ENCODE measurements at regions not wholly inside any gene's neighbourhood (a gene's known extent, or its start where the extent isn't known, plus 50 kb on each side); places are given as distances from the start of the nearest gene placed in this dataset.
"Not testable (repeated sequence)": the region's sequence is repeated elsewhere in the genome, so short reads cannot be mapped to it uniquely, and the experiment has no call there.

- H3K27me3 Mint-ChIP-seq (ENCODE audit: low read depth, unreplicated experiment); H3K79me2 ChIP-seq (ENCODE audit: insufficient read depth, low read length); H3K27me3 ChIP-seq (ENCODE audit: insufficient read depth, low read length); H3K9ac ChIP-seq (ENCODE audit: low read length); H3K36me3 ChIP-seq (ENCODE audit: insufficient read depth, low read length); FAIRE-seq; H4K20me1 ChIP-seq (ENCODE audit: insufficient read depth, low read length); H2AFZ ChIP-seq (ENCODE audit: low read depth, low read length); DNase-seq (ENCODE audit: low read depth); H3K4me1 Mint-ChIP-seq (ENCODE audit: low read depth, unreplicated experiment); H3K27ac ChIP-seq (ENCODE audit: low read depth, low read length); H3K36me3 Mint-ChIP-seq (ENCODE audit: low read depth, unreplicated experiment); H3K4me1 ChIP-seq (ENCODE audit: insufficient read depth, low read length); H3K4me3 Mint-ChIP-seq (ENCODE audit: unreplicated experiment); H3K27ac Mint-ChIP-seq (ENCODE audit: unreplicated experiment); H3K9me3 Mint-ChIP-seq (ENCODE audit: unreplicated experiment); H3K9me3 ChIP-seq (ENCODE audit: insufficient read depth, low read depth, low read length); H3K4me2 ChIP-seq (ENCODE audit: low read length); H3K4me3 ChIP-seq (ENCODE audit: insufficient read depth, low read depth, low read length): not testable (repeated sequence)
Observed at GRCh38 chr21:15454931-15455330, 274.9 kb upstream of the USP25 start.

- H3K36me3 ChIP-seq (ENCODE audit: insufficient read depth, low read length), result no peaks in the 10 kb centered on the region
- H3K9me3 ChIP-seq (ENCODE audit: insufficient read depth, low read depth, low read length), result no peaks in the 10 kb centered on the region
- H3K4me2 ChIP-seq (ENCODE audit: low read length), result no peak overlapping the region
- no peaks in the 10 kb centered on the region for H3K4me1 Mint-ChIP-seq (ENCODE audit: low read depth, unreplicated experiment)
- no peaks in the 10 kb centered on the region for H4K20me1 ChIP-seq (ENCODE audit: insufficient read depth, low read length)
- H3K9me3 Mint-ChIP-seq (ENCODE audit: unreplicated experiment), result no peaks in the 10 kb centered on the region
- no peak overlapping the region for H3K9ac ChIP-seq (ENCODE audit: low read length)
- DNase-seq (ENCODE audit: low read depth) (no peak), FAIRE-seq (no peak)
- no peak overlapping the region for H3K4me3 ChIP-seq (ENCODE audit: insufficient read depth, low read depth, low read length)
- H3K79me2 ChIP-seq (ENCODE audit: insufficient read depth, low read length), result no peaks in the 10 kb centered on the region
- TF ChIP-seq EZH2 (IDR thresholded peaks at IDR 0.05; ENCODE audit: insufficient read depth, low read length) (no peak), CTCF (IDR thresholded peaks at IDR 0.05; ENCODE audit: insufficient read depth, low read depth, low read length) (no peak)
- H3K27ac Mint-ChIP-seq (ENCODE audit: unreplicated experiment), result no peak overlapping the region
- no peak overlapping the region for H3K4me3 Mint-ChIP-seq (ENCODE audit: unreplicated experiment)
- H3K27me3 Mint-ChIP-seq (ENCODE audit: low read depth, unreplicated experiment), result no peaks in the 10 kb centered on the region
- H3K36me3 Mint-ChIP-seq (ENCODE audit: low read depth, unreplicated experiment), result no peaks in the 10 kb centered on the region
- no peaks in the 10 kb centered on the region for H3K27me3 ChIP-seq (ENCODE audit: insufficient read depth, low read length)
- H2AFZ ChIP-seq (ENCODE audit: low read depth, low read length), result no peak overlapping the region
- H3K4me1 ChIP-seq (ENCODE audit: insufficient read depth, low read length), result no peaks in the 10 kb centered on the region
- no peak overlapping the region for H3K27ac ChIP-seq (ENCODE audit: low read depth, low read length)
Observed at GRCh38 chr21:15455819-15456462, 273.8 kb upstream of the USP25 start.

- H3K4me1 ChIP-seq (ENCODE audit: insufficient read depth, low read length), result no peaks in the 10 kb centered on the region
- no peak overlapping the region for H3K4me2 ChIP-seq (ENCODE audit: low read length)
- FAIRE-seq, result no peak
- TF ChIP-seq EZH2 (IDR thresholded peaks at IDR 0.05; ENCODE audit: insufficient read depth, low read length) (no peak), CTCF (IDR thresholded peaks at IDR 0.05; ENCODE audit: insufficient read depth, low read depth, low read length) (no peak)
- H3K9me3 ChIP-seq (ENCODE audit: insufficient read depth, low read depth, low read length), result no peaks in the 10 kb centered on the region
- Mint-ChIP-seq H3K36me3 (ENCODE audit: low read depth, unreplicated experiment) (no peaks in the 10 kb centered on the region), H3K9me3 (ENCODE audit: unreplicated experiment) (no peaks in the 10 kb centered on the region), H3K4me1 (ENCODE audit: low read depth, unreplicated experiment) (no peaks in the 10 kb centered on the region), H3K27me3 (ENCODE audit: low read depth, unreplicated experiment) (no peaks in the 10 kb centered on the region), H3K4me3 (ENCODE audit: unreplicated experiment) (no peak overlapping the region), H3K27ac (ENCODE audit: unreplicated experiment) (no peak overlapping the region)
- H3K79me2 ChIP-seq (ENCODE audit: insufficient read depth, low read length), result no peaks in the 10 kb centered on the region
- H3K9ac ChIP-seq (ENCODE audit: low read length), result no peak overlapping the region
- DNase-seq (ENCODE audit: low read depth), result no peak
- H2AFZ ChIP-seq (ENCODE audit: low read depth, low read length), result no peak overlapping the region
- H3K4me3 ChIP-seq (ENCODE audit: insufficient read depth, low read depth, low read length), result no peak overlapping the region
- no peaks in the 10 kb centered on the region for H3K36me3 ChIP-seq (ENCODE audit: insufficient read depth, low read length)
- no peaks in the 10 kb centered on the region for H3K27me3 ChIP-seq (ENCODE audit: insufficient read depth, low read length)
- H3K27ac ChIP-seq (ENCODE audit: low read depth, low read length), result no peak overlapping the region
- H4K20me1 ChIP-seq (ENCODE audit: insufficient read depth, low read length), result no peaks in the 10 kb centered on the region
Observed at GRCh38 chr21:15457965-15458364, 271.8 kb upstream of the USP25 start.

All from astrocyte (in vitro differentiated cells and primary cell).